ENCODE measurements at regions not wholly inside any gene's neighbourhood (a gene's known extent, or its start where the extent isn't known, plus 50 kb on each side); places are given as distances from the start of the nearest gene placed in this dataset.

DNA sequence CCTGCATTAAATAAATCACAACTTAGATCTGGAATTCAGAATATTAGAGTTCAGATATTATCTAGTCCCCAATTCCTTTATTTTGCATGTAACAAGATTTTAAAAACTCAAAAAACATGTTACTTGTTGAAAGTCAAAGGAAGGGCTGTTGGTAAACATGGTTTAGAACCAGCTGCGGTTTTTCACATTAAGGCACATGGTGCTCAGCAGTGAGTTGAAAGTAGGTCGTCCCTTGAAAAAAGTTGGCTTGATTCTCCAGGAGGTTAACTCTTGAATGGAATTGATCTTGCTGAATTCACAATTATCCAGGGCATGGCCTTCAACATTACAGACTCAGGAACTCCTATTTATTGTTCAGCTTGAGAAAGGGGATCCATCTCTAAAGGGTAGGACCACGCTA is 277.1 kb upstream of the DUSP10 start:
- H3K4me1 ChIP-seq (ENCODE audit: control insufficient read depth in 1 of 2, insufficient read depth in 2 of 2, low read depth in 1 of 2, low read length in 1 of 2): no peaks in the 10 kb centered on the region
- H3K9me2 ChIP-seq: no peaks in the 10 kb centered on the region
- no peak overlapping the region for H3K9ac ChIP-seq
- no peaks in the 10 kb centered on the region for H3K36me3 ChIP-seq (replicated peaks in 1 of 2; ENCODE audit: control insufficient read depth in 1 of 2, insufficient read depth in 2 of 2, low read length in 1 of 2)
- H3K4me2 ChIP-seq: no peak overlapping the region
- no peak overlapping the region for H3K27ac ChIP-seq (ENCODE audit: low read depth in 2 of 2, low read length in 1 of 2)
- no peak for DNase-seq
- no peaks in the 10 kb centered on the region for H3K9me3 ChIP-seq
- no peaks in the 10 kb centered on the region for H3K79me2 ChIP-seq (ENCODE audit: insufficient read depth)
- H3K27me3 ChIP-seq (ENCODE audit: insufficient read depth): no peaks in the 10 kb centered on the region; the same call in 1 of the 2 replicates
- ChIA-PET POLR2A (no interaction called here), CTCF (interaction anchor here (0.9 kb wide), 1 partner anchor 9 kb away, joined by 4 read pairs; no protein-coding TSS in a partner anchor)
- H4K20me1 ChIP-seq (ENCODE audit: insufficient read depth): no peaks in the 10 kb centered on the region
- WGBS (ENCODE audit: low lambda C conversion rate): 44% methylated on average over 3 of the region's 3 CpGs
- TF ChIP-seq, protein P1, sequence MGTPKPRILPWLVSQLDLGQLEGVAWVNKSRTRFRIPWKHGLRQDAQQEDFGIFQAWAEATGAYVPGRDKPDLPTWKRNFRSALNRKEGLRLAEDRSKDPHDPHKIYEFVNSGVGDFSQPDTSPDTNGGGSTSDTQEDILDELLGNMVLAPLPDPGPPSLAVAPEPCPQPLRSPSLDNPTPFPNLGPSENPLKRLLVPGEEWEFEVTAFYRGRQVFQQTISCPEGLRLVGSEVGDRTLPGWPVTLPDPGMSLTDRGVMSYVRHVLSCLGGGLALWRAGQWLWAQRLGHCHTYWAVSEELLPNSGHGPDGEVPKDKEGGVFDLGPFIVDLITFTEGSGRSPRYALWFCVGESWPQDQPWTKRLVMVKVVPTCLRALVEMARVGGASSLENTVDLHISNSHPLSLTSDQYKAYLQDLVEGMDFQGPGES (IDR thresholded peaks at IDR 0.05; ENCODE audit: low read depth, low read length): no peak
- no peak for TF ChIP-seq NRF1 (IDR thresholded peaks at IDR 0.05; ENCODE audit: low read depth, low read length)
- TF ChIP-seq, protein P2, sequence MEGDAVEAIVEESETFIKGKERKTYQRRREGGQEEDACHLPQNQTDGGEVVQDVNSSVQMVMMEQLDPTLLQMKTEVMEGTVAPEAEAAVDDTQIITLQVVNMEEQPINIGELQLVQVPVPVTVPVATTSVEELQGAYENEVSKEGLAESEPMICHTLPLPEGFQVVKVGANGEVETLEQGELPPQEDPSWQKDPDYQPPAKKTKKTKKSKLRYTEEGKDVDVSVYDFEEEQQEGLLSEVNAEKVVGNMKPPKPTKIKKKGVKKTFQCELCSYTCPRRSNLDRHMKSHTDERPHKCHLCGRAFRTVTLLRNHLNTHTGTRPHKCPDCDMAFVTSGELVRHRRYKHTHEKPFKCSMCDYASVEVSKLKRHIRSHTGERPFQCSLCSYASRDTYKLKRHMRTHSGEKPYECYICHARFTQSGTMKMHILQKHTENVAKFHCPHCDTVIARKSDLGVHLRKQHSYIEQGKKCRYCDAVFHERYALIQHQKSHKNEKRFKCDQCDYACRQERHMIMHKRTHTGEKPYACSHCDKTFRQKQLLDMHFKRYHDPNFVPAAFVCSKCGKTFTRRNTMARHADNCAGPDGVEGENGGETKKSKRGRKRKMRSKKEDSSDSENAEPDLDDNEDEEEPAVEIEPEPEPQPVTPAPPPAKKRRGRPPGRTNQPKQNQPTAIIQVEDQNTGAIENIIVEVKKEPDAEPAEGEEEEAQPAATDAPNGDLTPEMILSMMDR (IDR thresholded peaks at IDR 0.05): no peak
- TF ChIP-seq, protein P3, sequence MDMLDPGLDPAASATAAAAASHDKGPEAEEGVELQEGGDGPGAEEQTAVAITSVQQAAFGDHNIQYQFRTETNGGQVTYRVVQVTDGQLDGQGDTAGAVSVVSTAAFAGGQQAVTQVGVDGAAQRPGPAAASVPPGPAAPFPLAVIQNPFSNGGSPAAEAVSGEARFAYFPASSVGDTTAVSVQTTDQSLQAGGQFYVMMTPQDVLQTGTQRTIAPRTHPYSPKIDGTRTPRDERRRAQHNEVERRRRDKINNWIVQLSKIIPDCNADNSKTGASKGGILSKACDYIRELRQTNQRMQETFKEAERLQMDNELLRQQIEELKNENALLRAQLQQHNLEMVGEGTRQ (IDR thresholded peaks at IDR 0.05; ENCODE audit: borderline replicate concordance, low read depth, low read length): no peak
- no peak for TF ChIP-seq RCOR1 (IDR thresholded peaks at IDR 0.05; ENCODE audit: low read length)
- TF ChIP-seq, protein P4, sequence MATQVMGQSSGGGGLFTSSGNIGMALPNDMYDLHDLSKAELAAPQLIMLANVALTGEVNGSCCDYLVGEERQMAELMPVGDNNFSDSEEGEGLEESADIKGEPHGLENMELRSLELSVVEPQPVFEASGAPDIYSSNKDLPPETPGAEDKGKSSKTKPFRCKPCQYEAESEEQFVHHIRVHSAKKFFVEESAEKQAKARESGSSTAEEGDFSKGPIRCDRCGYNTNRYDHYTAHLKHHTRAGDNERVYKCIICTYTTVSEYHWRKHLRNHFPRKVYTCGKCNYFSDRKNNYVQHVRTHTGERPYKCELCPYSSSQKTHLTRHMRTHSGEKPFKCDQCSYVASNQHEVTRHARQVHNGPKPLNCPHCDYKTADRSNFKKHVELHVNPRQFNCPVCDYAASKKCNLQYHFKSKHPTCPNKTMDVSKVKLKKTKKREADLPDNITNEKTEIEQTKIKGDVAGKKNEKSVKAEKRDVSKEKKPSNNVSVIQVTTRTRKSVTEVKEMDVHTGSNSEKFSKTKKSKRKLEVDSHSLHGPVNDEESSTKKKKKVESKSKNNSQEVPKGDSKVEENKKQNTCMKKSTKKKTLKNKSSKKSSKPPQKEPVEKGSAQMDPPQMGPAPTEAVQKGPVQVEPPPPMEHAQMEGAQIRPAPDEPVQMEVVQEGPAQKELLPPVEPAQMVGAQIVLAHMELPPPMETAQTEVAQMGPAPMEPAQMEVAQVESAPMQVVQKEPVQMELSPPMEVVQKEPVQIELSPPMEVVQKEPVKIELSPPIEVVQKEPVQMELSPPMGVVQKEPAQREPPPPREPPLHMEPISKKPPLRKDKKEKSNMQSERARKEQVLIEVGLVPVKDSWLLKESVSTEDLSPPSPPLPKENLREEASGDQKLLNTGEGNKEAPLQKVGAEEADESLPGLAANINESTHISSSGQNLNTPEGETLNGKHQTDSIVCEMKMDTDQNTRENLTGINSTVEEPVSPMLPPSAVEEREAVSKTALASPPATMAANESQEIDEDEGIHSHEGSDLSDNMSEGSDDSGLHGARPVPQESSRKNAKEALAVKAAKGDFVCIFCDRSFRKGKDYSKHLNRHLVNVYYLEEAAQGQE (IDR thresholded peaks at IDR 0.05; ENCODE audit: low read depth, low read length): no peak
- TF ChIP-seq, protein P5, sequence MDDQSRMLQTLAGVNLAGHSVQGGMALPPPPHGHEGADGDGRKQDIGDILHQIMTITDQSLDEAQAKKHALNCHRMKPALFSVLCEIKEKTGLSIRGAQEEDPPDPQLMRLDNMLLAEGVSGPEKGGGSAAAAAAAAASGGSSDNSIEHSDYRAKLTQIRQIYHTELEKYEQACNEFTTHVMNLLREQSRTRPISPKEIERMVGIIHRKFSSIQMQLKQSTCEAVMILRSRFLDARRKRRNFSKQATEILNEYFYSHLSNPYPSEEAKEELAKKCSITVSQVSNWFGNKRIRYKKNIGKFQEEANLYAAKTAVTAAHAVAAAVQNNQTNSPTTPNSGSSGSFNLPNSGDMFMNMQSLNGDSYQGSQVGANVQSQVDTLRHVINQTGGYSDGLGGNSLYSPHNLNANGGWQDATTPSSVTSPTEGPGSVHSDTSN (IDR thresholded peaks at IDR 0.05): no peak
- TF ChIP-seq SMC3 (IDR thresholded peaks at IDR 0.05; ENCODE audit: low read depth, low read length): no peak
- TF ChIP-seq TEAD4 (IDR thresholded peaks at IDR 0.05; ENCODE audit: borderline replicate concordance, insufficient read depth): no peak
- no peak for TF ChIP-seq NFIC (IDR thresholded peaks at IDR 0.05; ENCODE audit: borderline replicate concordance)
- TF ChIP-seq EP300 (IDR thresholded peaks at IDR 0.05; ENCODE audit: borderline replicate concordance in 1 of 2, low read depth in 1 of 2, low read length in 1 of 2): no peak
- no peak for TF ChIP-seq YY1 (IDR thresholded peaks at IDR 0.05; ENCODE audit: low read depth)
- TF ChIP-seq, protein P6, sequence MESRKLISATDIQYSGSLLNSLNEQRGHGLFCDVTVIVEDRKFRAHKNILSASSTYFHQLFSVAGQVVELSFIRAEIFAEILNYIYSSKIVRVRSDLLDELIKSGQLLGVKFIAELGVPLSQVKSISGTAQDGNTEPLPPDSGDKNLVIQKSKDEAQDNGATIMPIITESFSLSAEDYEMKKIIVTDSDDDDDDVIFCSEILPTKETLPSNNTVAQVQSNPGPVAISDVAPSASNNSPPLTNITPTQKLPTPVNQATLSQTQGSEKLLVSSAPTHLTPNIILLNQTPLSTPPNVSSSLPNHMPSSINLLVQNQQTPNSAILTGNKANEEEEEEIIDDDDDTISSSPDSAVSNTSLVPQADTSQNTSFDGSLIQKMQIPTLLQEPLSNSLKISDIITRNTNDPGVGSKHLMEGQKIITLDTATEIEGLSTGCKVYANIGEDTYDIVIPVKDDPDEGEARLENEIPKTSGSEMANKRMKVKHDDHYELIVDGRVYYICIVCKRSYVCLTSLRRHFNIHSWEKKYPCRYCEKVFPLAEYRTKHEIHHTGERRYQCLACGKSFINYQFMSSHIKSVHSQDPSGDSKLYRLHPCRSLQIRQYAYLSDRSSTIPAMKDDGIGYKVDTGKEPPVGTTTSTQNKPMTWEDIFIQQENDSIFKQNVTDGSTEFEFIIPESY (IDR thresholded peaks at IDR 0.05; ENCODE audit: borderline replicate concordance, low read depth): no peak
- no peak for TF ChIP-seq FOSL2 (IDR thresholded peaks at IDR 0.05; ENCODE audit: borderline replicate concordance, low read depth)
- no peak for TF ChIP-seq JUND (IDR thresholded peaks at IDR 0.05)
- TF ChIP-seq FOXM1 (IDR thresholded peaks at IDR 0.05; ENCODE audit: low read depth): no peak
- TF ChIP-seq GABPA (IDR thresholded peaks at IDR 0.05; ENCODE audit: low read depth): no peak
- TF ChIP-seq CHD2 (IDR thresholded peaks at IDR 0.05; ENCODE audit: low read length, partially characterized antibody): no peak
- H2AFZ ChIP-seq (ENCODE audit: low read depth): no peak overlapping the region
- H3K4me3 ChIP-seq (ENCODE audit: low read depth in 2 of 2, low read length in 1 of 2): no peak overlapping the region
- no peaks in the 10 kb centered on the region for H3F3A ChIP-seq (replicated peaks; ENCODE audit: insufficient read depth)
